ENCODE measurements at regions not wholly inside any gene's neighbourhood (a gene's known extent, or its start where the extent isn't known, plus 50 kb on each side); places are given as distances from the start of the nearest gene placed in this dataset.

GRCh38 chr2:104687147-104687546, 166.8 kb upstream of the POU3F3 start:
- TF ChIP-seq CTCF (IDR thresholded peaks at IDR 0.05; ENCODE audit: insufficient read depth, low read length, poor library complexity, severe bottlenecking) (no peak), EZH2phosphoT487 (conservative IDR thresholded peaks at IDR 0.05; ENCODE audit: low read length) (no peak)
